Neuronal stem cell (in vitro differentiated cells): ENCODE measurements at regions not wholly inside any gene's neighbourhood (a gene's known extent, or its start where the extent isn't known, plus 50 kb on each side); places are given as distances from the start of the nearest gene placed in this dataset.

Experiments
- DNase-seq: peaks from one replicate; pipeline ENCODE4 v3.0.0-alpha.2; 2013; ENCODE audit warnings: low spot score
- H2AFZ ChIP-seq: one replicate; pipeline ENCODE4 v1.6.1; 2013; ENCODE audit warnings: mild to moderate bottlenecking, low read length, inconsistent platforms
- H2AK5ac ChIP-seq: 2 replicates; pipeline ENCODE4 v1.6.1; 2013; ENCODE audit warnings: low read depth, mild to moderate bottlenecking, inconsistent platforms, low read length, moderate library complexity, mixed read lengths
- H2BK120ac ChIP-seq: 2 replicates; pipeline ENCODE4 v1.6.1; 2013; ENCODE audit warnings: low read depth, mild to moderate bottlenecking, inconsistent platforms, low read length, moderate library complexity, mixed read lengths
- H2BK12ac ChIP-seq: one replicate; pipeline ENCODE4 v1.6.1; 2013; ENCODE audit warnings: low read length, inconsistent platforms
- H2BK15ac ChIP-seq: 2 replicates; pipeline ENCODE4 v1.6.1; 2013; ENCODE audit warnings: mild to moderate bottlenecking, low read length, inconsistent platforms, mixed read lengths
- H2BK5ac ChIP-seq: one replicate; pipeline ENCODE4 v1.6.1; 2013; ENCODE audit warnings: inconsistent platforms, mild to moderate bottlenecking, low read length, moderate library complexity
- H3K14ac ChIP-seq: one replicate; pipeline ENCODE4 v1.6.1; 2013; ENCODE audit warnings: low read length, inconsistent platforms
- H3K18ac ChIP-seq: 2 replicates; pipeline ENCODE4 v1.6.1; 2013; ENCODE audit warnings: low read length, inconsistent platforms
- H3K23ac ChIP-seq: 2 replicates; pipeline ENCODE4 v1.6.1; 2013; ENCODE audit warnings: low read depth, mild to moderate bottlenecking, mixed read lengths, low read length, inconsistent platforms; ENCODE audit not compliant: poor library complexity
- H3K27ac ChIP-seq: replicated peaks from 3 replicates; pipeline ENCODE4 v1.5.1; 2013; ENCODE audit warnings: low read length, inconsistent platforms
- H3K27me3 ChIP-seq, 3 experiments: 2 replicates each; pipeline ENCODE4 v1.6.1; 2013; ENCODE audit warnings: low read length in 3 of 3, mild to moderate bottlenecking in 2 of 3, inconsistent platforms in 1 of 3, low read depth in 1 of 3, mixed read lengths in 1 of 3, moderate library complexity in 1 of 3; ENCODE audit not compliant: control insufficient read depth in 3 of 3, insufficient read depth in 3 of 3
- H3K36me3 ChIP-seq, 2 donors: replicated peaks in 1 of 2; 2 replicates each; pipeline ENCODE4 v1.6.1; 2013; ENCODE audit warnings: low read length in 2 of 2; ENCODE audit not compliant: control insufficient read depth in 2 of 2, insufficient read depth in 2 of 2
- H3K4ac ChIP-seq: 2 replicates; pipeline ENCODE4 v1.6.1; 2013; ENCODE audit warnings: inconsistent platforms, mild to moderate bottlenecking, low read length, moderate library complexity
- H3K4me1 ChIP-seq, 2 donors: 1 replicate in 1 of 2; 2 replicates in 1 of 2; pipeline ENCODE4 v1.6.1; 2013; ENCODE audit warnings: low read length in 2 of 2, low read depth in 1 of 2; ENCODE audit not compliant: control insufficient read depth in 2 of 2, insufficient read depth in 1 of 2
- H3K4me2 ChIP-seq: one replicate; pipeline ENCODE4 v1.6.1; 2013; ENCODE audit warnings: mild to moderate bottlenecking, low read length, inconsistent platforms; ENCODE audit not compliant: insufficient read depth, poor library complexity, severe bottlenecking
- H3K4me3 ChIP-seq, 2 donors: 2 replicates each; pipeline ENCODE4 v1.5.1; 2013; ENCODE audit warnings: low read length in 2 of 2, mild to moderate bottlenecking in 2 of 2, inconsistent platforms in 1 of 2, moderate library complexity in 1 of 2
- H3K79me1 ChIP-seq: one replicate; pipeline ENCODE4 v1.6.1; 2013; ENCODE audit warnings: low read depth, mild to moderate bottlenecking, inconsistent platforms, low read length, moderate library complexity
- H3K9ac ChIP-seq: one replicate; pipeline ENCODE4 v1.6.1; 2013; ENCODE audit warnings: mild to moderate bottlenecking, low read depth, low read length, inconsistent platforms; ENCODE audit not compliant: poor library complexity
- H3K9me3 ChIP-seq, 2 donors: replicated peaks in 1 of 2; 2 replicates each; pipeline versions ENCODE3 to v1.6.1; 2013; ENCODE audit warnings: low read length in 2 of 2, mild to moderate bottlenecking in 2 of 2, inconsistent platforms in 1 of 2, low read depth in 1 of 2, mixed read lengths in 1 of 2, moderate library complexity in 1 of 2; ENCODE audit not compliant: control insufficient read depth in 2 of 2, insufficient read depth in 1 of 2
- H4K8ac ChIP-seq: one replicate; pipeline ENCODE4 v1.6.1; 2013; ENCODE audit warnings: low read depth, mild to moderate bottlenecking, inconsistent platforms, low read length, moderate library complexity
- H4K91ac ChIP-seq: one replicate; pipeline ENCODE4 v1.6.1; 2013; ENCODE audit warnings: low read length, low read depth, mild to moderate bottlenecking, inconsistent platforms; ENCODE audit not compliant: poor library complexity
- WGBS, 2 donors: extraction: QIAGEN DNeasy Blood & Tissue Kit; methylation state at CpG; one replicate each; pipeline ENCODE4 v1.1.7; 2013; ENCODE audit warnings: missing lambda C conversion rate in 2 of 2, mixed read lengths in 1 of 2; ENCODE audit not compliant: insufficient read length in 2 of 2, insufficient replicate concordance in 1 of 2; ENCODE audit errors: extremely low coverage in 2 of 2; 5-methylcytosine and 5-hydroxymethylcytosine counted together

GRCh38 chr6:123702943-123703342 lies 66.2 kb upstream of the TRDN start:
- H3K9ac ChIP-seq, result no peak overlapping the region
- H2BK12ac ChIP-seq, result no peak overlapping the region
- no peaks in the 10 kb centered on the region for H3K9me3 ChIP-seq
- H3K27me3 ChIP-seq, result no peaks in the 10 kb centered on the region
- no CpG with 5 or more reads among the region's 3 CpGs for WGBS, 2 donors
- no peaks in the 10 kb centered on the region for H3K4me1 ChIP-seq
- no peak overlapping the region for H2BK15ac ChIP-seq
- no peak for DNase-seq
- H3K4me3 ChIP-seq, result no peak overlapping the region
- H2AFZ ChIP-seq, result no peak overlapping the region
- no peak overlapping the region for H3K18ac ChIP-seq
- H3K4me2 ChIP-seq, result no peak overlapping the region
- no peaks in the 10 kb centered on the region for H3K79me1 ChIP-seq
- no peak overlapping the region for H3K23ac ChIP-seq
- H3K14ac ChIP-seq, result no peak overlapping the region
- H4K91ac ChIP-seq, result no peak overlapping the region
- H2BK5ac ChIP-seq, result no peak overlapping the region
- no peak overlapping the region for H2AK5ac ChIP-seq
- H2BK120ac ChIP-seq, result no peak overlapping the region
- no peak overlapping the region for H3K4ac ChIP-seq
- H3K27ac ChIP-seq, result no peak overlapping the region
- H3K36me3 ChIP-seq, result no peaks in the 10 kb centered on the region
- no peak overlapping the region for H4K8ac ChIP-seq

- H3K79me1 ChIP-seq, result no peaks in the 10 kb centered on the region
- no peak for DNase-seq
Observed at GRCh38 chr6:123687864-123688263, 51.1 kb upstream of the TRDN start.

More at GRCh38 chr6:123687864-123688263, 51.1 kb upstream of the TRDN start:
- H3K4me3 ChIP-seq, result no peak overlapping the region
- H3K4ac ChIP-seq, result no peak overlapping the region
- no peak overlapping the region for H3K18ac ChIP-seq
- no peak overlapping the region for H2BK120ac ChIP-seq
- H2AK5ac ChIP-seq, result no peak overlapping the region
- H3K9ac ChIP-seq, result no peak overlapping the region
- no peak overlapping the region for H2AFZ ChIP-seq
- no peak overlapping the region for H4K8ac ChIP-seq
- H3K27ac ChIP-seq, result no peak overlapping the region
- H3K4me1 ChIP-seq, result no peaks in the 10 kb centered on the region
- no peak overlapping the region for H2BK12ac ChIP-seq
- H2BK15ac ChIP-seq, result no peak overlapping the region
- H3K36me3 ChIP-seq, result no peaks in the 10 kb centered on the region
- no peak overlapping the region for H2BK5ac ChIP-seq
- no peaks in the 10 kb centered on the region for H3K9me3 ChIP-seq
- no peak overlapping the region for H4K91ac ChIP-seq
- H3K14ac ChIP-seq, result no peak overlapping the region
- H3K27me3 ChIP-seq, result no peaks in the 10 kb centered on the region
- WGBS, 2 donors, result no CpG with 5 or more reads among the region's 1 CpG
- no peak overlapping the region for H3K4me2 ChIP-seq
- no peak overlapping the region for H3K23ac ChIP-seq
